Adrenal gland (tissue), 9 donors: ENCODE measurements at regions not wholly inside any gene's neighbourhood (a gene's known extent, or its start where the extent isn't known, plus 50 kb on each side); places are given as distances from the start of the nearest gene placed in this dataset.

Experiments
- DNase-seq, 7 donors: peaks; one replicate each; pipeline ENCODE4 v3.0.0-alpha.2; 2019 to 2020
- H3K27ac ChIP-seq, 5 donors: fragments of 200-600 bp; sonication (generic) in 4 of 5; 1 replicate in 3 of 5; 2 replicates in 2 of 5; pipeline versions ENCODE4 v1.5.1 to v1.8.0; 2016 to 2020; ENCODE audit warnings: mild to moderate bottlenecking in 1 of 5
- H3K27me3 ChIP-seq: fragments of 200-600 bp; 2 replicates; pipeline ENCODE4 v1.8.0; 2021
- H3K36me3 ChIP-seq, 2 donors: fragments of 200-600 bp; replicated peaks in 1 of 2; 1 replicate in 1 of 2; 2 replicates in 1 of 2; pipeline versions ENCODE4 v1.5.1 to v1.8.0; 2018 to 2022
- H3K4me1 ChIP-seq, 2 donors: fragments of 200-600 bp; replicated peaks in 1 of 2; 1 replicate in 1 of 2; 2 replicates in 1 of 2; pipeline versions ENCODE4 v1.5.1 to v1.8.0; 2018 to 2021
- H3K4me3 ChIP-seq, 4 donors: fragments of 200-600 bp; sonication (generic) in 3 of 4; one replicate each; pipeline ENCODE4 v1.5.1; 2016 to 2018
- H3K9me3 ChIP-seq, 3 donors: fragments of 200-600 bp; sonication (generic) in 1 of 3; replicated peaks in 1 of 3; 1 replicate in 2 of 3; 2 replicates in 1 of 3; pipeline versions ENCODE4 v1.5.1 to v1.8.0; 2016 to 2021
- CTCF ChIP-seq, 6 experiments: fragments of 450-650 bp in 4 of 6; fragments of 200-600 bp in 2 of 6; sonication (generic) in 1 of 6; IDR thresholded peaks; 1 replicate in 5 of 6; 2 replicates in 1 of 6; pipeline versions ENCODE4 v1.5.1 to v1.8.0; 2016 to 2021; ENCODE audit warnings: antibody characterized with exemption in 6 of 6, mild to moderate bottlenecking in 2 of 6, moderate library complexity in 1 of 6
- POLR2A ChIP-seq, 2 donors: fragments of 450-650 bp; IDR thresholded peaks; one replicate each; pipeline ENCODE4 v1.6.1; 2017; ENCODE audit warnings: antibody characterized with exemption in 2 of 2, mild to moderate bottlenecking in 2 of 2, moderate library complexity in 1 of 2
- WGBS, 4 donors: extraction: QIAGEN DNeasy Blood & Tissue Kit in 2 of 4; methylation state at CpG; one replicate each; pipeline versions ENCODE4 v1.1.5 to v1.1.7; 2013 to 2017; 5-methylcytosine and 5-hydroxymethylcytosine counted together
- intact Hi-C, 2 donors: fragments of 100-400 bp; cut with DNase I; formaldehyde crosslinking; loops; one replicate each; pipeline versions ENCODE4 v1.14.1 to v1.15.0; 2022 to 2023
- donor health status: healthy with polysubstance abuse.
- donor health status: Bipolar disorder and iron deficiency.
- donor health status: DM: yes; HTN: yes; CAD: no.
- donor health status: DM: no; HTN: no; CAD: no.
- donor health status: DM: no; HTN: no; CAD: no.

GRCh38 chr7:109964780-109965179 is 1126.1 kb upstream of the LRRN3 start:
- WGBS, 4 donors = 76 to 86% (median 80%) methylated on average over 2 of the region's 2 CpGs
- TF ChIP-seq POLR2A (IDR thresholded peaks at IDR 0.05) = no peak

GRCh38 chr7:109967406-109967805 is 1123.5 kb upstream of the LRRN3 start:
- H3K27me3 ChIP-seq = no peaks in the 10 kb centered on the region
- H3K27ac ChIP-seq = no peak overlapping the region
- intact Hi-C loops = no loop called here
- DNase-seq = no peak
- TF ChIP-seq POLR2A (IDR thresholded peaks at IDR 0.05) (no peak), CTCF (IDR thresholded peaks at IDR 0.05) (no peak)
- H3K9me3 ChIP-seq = no peaks in the 10 kb centered on the region
- H3K36me3 ChIP-seq = no peaks in the 10 kb centered on the region
- H3K4me3 ChIP-seq = no peak overlapping the region
- no peaks in the 10 kb centered on the region for H3K4me1 ChIP-seq

More at GRCh38 chr7:109964780-109965179, 1126.1 kb upstream of the LRRN3 start:
- no peaks in the 10 kb centered on the region for H3K27me3 ChIP-seq
- H3K27ac ChIP-seq = no peak overlapping the region
- H3K36me3 ChIP-seq = no peaks in the 10 kb centered on the region
- DNase-seq = no peak
- H3K9me3 ChIP-seq = no peaks in the 10 kb centered on the region
- intact Hi-C loops = no loop called here
- H3K4me1 ChIP-seq = no peaks in the 10 kb centered on the region
- no peak overlapping the region for H3K4me3 ChIP-seq

GRCh38 chr7:109983618-109984017 is 1107.3 kb upstream of the LRRN3 start:
- intact Hi-C loops = no loop called here
- WGBS, 4 donors = 47 to 66% (median 62%) methylated on average over 1 of the region's 1 CpG
- no peaks in the 10 kb centered on the region for H3K36me3 ChIP-seq
- H3K27me3 ChIP-seq = no peaks in the 10 kb centered on the region
- no peak for DNase-seq
- H3K9me3 ChIP-seq = no peaks in the 10 kb centered on the region
- no peak overlapping the region for H3K4me3 ChIP-seq
- no peak overlapping the region for H3K27ac ChIP-seq
- no peak for TF ChIP-seq CTCF (IDR thresholded peaks at IDR 0.05)
- no peak for TF ChIP-seq POLR2A (IDR thresholded peaks at IDR 0.05)
- H3K4me1 ChIP-seq = no peaks in the 10 kb centered on the region

GRCh38 chr7:109984729-109985128 is 1106.2 kb upstream of the LRRN3 start:
- TF ChIP-seq POLR2A (IDR thresholded peaks at IDR 0.05) (no peak), CTCF (IDR thresholded peaks at IDR 0.05) (no peak)
- H3K9me3 ChIP-seq = no peaks in the 10 kb centered on the region
- 46 to 55% (median 51%) methylated on average over 5 of the region's 5 CpGs for WGBS, 4 donors
- intact Hi-C loops = no loop called here
- no peaks in the 10 kb centered on the region for H3K27me3 ChIP-seq
- no peaks in the 10 kb centered on the region for H3K36me3 ChIP-seq
- H3K4me3 ChIP-seq = no peak overlapping the region
- H3K4me1 ChIP-seq = no peaks in the 10 kb centered on the region
- DNase-seq = peak in 2 of 7 donors; percentile 19 to 27
- H3K27ac ChIP-seq = no peak overlapping the region

- 51 to 69% (median 55%) methylated on average over 2 of the region's 2 CpGs for WGBS, 4 donors
- intact Hi-C loops = no loop called here
- Histone ChIP-seq H3K27ac (no peak overlapping the region), H3K9me3 (no peaks in the 10 kb centered on the region), H3K4me3 (no peak overlapping the region), H3K4me1 (no peaks in the 10 kb centered on the region), H3K36me3 (no peaks in the 10 kb centered on the region), H3K27me3 (no peaks in the 10 kb centered on the region)
- DNase-seq = no peak
- TF ChIP-seq CTCF (IDR thresholded peaks at IDR 0.05) (no peak), POLR2A (IDR thresholded peaks at IDR 0.05) (no peak)
Observed at GRCh38 chr7:109986701-109987100, 1104.2 kb upstream of the LRRN3 start.
